SH-SY5Y (cell line): ENCODE measurements at regions not wholly inside any gene's neighbourhood (a gene's known extent, or its start where the extent isn't known, plus 50 kb on each side); places are given as distances from the start of the nearest gene placed in this dataset.

Experiments
- GATA2 ChIP-seq: IDR thresholded peaks from 2 replicates; pipeline ENCODE4 v1.6.1; 2011; ENCODE audit warnings: mild to moderate bottlenecking, low read depth, low read length
- GATA3 ChIP-seq: IDR thresholded peaks from 2 replicates; pipeline ENCODE4 v1.6.1; 2011; ENCODE audit warnings: low read depth, mild to moderate bottlenecking, low read length, moderate library complexity

DNA sequence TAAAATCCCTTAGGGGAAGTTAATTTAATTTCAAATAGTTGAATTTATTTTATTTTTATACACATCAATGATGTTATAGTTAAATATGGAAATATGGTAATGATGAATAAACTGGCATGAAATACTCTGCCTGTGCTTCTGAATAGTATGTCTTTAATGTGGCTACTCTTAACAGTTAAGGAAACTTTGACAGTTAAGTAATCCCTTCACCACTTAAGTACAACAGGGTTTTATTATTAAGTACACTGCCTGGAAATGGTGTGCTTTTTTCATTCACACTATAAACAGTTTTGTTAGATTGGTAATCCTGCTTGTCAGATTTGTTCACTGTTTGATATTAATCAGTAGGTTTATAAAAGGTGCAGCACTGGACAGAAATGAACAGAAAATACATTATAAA, 412.0 kb upstream of the ZEB2 start:
- TF ChIP-seq GATA2 (no peak), GATA3 (no peak)
